Endothelial cell of hepatic sinusoid (primary cell): ENCODE measurements at regions not wholly inside any gene's neighbourhood (a gene's known extent, or its start where the extent isn't known, plus 50 kb on each side); places are given as distances from the start of the nearest gene placed in this dataset.

Source experiments
- in situ Hi-C: cut with HindIII; loops from 2 replicates; pipeline ENCODE4 v1.10.0; 2017; ENCODE audit warnings: low sequenced_read_pairs

DNA sequence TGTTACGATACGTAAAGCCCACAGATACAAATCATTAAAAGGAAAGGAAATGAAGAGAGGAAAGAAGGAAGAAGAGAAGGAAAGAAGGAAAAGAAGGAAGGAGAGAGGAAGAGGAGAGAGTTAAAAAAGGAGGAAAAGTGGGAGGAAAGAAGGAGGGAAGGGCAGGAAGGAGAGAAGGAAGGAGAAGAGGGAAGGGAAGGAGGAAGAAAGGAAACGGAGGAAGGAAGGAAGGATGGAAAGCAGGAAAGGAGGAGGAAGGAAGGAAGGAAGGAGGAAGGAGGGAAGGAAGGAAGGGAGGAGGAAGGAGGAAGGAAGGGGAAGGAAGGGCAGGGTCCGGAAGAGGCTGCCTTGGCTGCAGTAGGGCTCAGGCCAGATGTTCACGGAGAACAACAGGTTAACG, 95.2 kb downstream of the ENGASE start:
- in situ Hi-C loops = no loop called here

GRCh38 chr17:79169366-79169765, 94.7 kb downstream of the ENGASE start:
- in situ Hi-C loops = no loop called here

GRCh38 chr17:79168486-79169055, 93.9 kb downstream of the ENGASE start:
- in situ Hi-C loops = no loop called here

- in situ Hi-C loops = no loop called here
These were observed 92.9 kb downstream of the ENGASE start for GRCh38 chr17:79167486-79167885.

- in situ Hi-C loops = no loop called here
These were observed 91.3 kb downstream of the ENGASE start for GRCh38 chr17:79165756-79166473.

- in situ Hi-C loops = no loop called here
These were observed 90.5 kb downstream of the ENGASE start for GRCh38 chr17:79164913-79165695.

- in situ Hi-C loops = no loop called here
These were observed 89.8 kb downstream of the ENGASE start for GRCh38 chr17:79164408-79164807.

GRCh38 chr17:79163071-79163470, 88.4 kb downstream of the ENGASE start:
- in situ Hi-C loops = no loop called here

- in situ Hi-C loops = no loop called here
These were observed 87.7 kb downstream of the ENGASE start for GRCh38 chr17:79162012-79162963.

DNA sequence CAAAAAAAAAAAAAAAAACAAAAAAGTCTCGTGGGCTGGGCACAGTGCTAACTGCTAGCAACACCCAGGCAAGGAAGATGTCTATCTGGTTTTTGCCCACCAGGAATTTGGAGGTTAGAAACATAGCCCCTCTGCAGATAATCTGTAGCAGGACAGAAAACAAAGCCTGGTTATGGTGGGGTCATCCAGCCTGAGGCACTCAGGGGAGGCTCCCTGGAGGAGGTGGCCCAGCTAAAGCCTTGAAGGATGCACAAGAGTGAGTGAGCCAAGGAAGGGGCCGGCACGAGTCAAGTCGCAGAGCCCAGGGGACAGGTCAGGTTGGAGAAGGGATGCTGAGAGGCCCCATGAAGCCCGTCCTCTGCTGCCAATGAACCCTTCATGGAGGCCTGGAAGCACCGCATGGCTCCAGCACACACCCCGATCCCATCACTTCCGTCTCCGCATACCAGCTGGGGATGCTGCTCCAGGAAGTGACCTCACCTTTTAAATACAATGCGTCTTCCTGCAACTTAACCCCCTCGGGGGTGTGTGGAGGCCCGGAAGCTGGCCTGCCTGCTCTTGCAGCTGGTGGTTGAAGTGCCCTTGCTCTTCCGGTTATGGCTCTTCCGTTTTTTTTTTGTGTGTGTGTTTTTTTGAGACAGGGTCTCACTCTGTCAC, 86.5 kb downstream of the ENGASE start:
- in situ Hi-C loops = no loop called here

DNA sequence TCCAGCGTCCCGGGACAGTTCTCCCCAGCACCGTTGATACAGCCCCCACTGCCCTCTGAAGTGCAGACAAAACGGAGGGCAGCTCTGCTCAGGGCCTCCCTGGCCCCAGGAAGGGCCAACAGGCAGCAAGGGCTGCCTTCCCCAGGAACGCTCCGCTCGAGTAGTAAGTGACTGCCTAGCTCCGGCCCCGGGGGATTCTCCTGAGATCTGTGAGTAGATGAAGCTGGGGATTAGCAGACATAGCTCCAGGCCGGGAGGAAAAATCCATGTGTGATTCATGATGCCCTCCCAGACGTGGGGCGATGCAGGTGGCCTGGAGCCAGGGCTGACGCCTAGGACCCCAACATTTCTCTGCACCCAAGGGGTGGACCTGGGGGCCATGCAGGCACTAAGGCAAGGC, 85.3 kb downstream of the ENGASE start:
- in situ Hi-C loops = no loop called here

DNA sequence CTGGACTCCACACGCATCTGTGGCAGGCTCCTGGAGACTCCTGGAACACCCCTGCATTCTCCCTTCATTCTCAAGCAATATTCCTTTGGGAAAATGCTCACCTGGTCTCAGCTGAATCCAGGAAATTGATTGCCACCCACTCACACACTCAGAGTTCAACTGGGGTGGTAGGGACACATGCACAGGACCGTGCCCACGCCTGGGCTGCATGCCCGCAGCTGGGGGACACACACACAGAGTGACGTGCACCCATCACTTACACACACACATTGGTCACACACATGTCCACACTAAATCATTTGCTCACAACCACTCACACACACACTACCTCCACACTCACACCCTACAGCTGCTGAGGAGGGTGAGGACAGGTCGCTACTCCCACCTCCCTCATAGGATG, 84.8 kb downstream of the ENGASE start:
- in situ Hi-C loops = no loop called here

DNA sequence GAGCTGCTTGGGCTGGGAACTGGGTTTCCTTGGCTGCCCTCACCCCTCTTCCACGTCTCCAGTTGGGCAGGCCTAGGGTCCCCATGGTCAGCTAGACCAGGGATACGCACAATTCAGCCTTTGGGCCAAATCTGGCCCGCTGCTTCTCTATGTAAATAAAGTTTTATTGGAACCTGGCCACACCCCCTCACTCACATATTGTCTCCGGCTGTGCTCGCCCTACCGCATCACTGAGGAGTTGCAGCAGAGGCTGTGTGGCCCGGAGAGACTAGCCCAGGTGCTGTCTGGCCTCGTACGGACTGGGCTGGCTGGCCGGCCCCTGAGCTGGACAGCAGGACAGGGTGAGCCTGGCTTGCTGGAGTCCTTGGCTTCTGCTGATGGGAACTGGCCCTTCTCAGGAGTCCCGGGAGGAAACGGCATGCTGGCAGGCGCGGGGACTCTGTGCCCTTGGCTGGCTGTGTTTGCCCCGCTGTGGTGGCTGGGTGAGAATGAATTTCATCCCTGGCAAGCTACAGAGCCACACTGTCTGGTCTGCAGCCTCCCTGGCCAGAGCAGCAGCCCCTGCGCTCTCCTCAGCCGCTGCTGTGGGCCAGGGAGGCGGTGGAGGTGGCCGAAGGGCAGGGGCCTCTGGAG, 82.0 kb downstream of the ENGASE start:
- in situ Hi-C loops = no loop called here

GRCh38 chr17:79155701-79156100, 81.1 kb downstream of the ENGASE start:
- in situ Hi-C loops = no loop called here

DNA sequence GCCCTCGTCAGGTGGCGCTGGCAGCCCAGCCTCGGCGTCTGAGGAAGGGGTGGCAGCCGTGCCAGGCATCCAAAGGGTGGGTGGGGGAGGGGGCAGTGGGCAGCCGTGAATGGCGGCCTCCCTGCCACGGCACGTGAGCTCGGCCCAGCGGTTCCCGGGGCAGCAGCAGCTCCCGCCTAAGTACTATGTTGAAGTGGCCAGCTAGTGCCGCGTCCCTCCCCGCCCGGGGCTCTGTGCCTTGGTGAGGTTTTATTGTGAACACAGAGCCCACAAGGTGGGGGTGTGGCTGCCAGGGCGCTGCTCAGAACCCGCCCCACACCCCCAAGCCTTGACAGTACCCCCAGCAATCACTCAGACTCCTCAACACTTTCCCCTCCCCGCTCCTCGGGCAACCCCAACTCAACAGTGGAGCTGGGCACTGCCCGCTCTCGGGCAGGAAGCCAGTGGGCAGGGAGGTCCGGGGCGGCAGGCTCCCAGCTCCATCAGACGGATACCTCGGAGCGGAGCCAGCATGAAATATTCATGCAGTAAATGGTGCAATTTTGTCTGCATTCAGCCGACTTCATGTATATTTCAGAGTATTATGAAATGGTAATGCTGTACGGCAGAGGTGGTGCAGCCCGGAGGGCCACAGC, 80.4 kb downstream of the ENGASE start:
- in situ Hi-C loops = no loop called here

DNA sequence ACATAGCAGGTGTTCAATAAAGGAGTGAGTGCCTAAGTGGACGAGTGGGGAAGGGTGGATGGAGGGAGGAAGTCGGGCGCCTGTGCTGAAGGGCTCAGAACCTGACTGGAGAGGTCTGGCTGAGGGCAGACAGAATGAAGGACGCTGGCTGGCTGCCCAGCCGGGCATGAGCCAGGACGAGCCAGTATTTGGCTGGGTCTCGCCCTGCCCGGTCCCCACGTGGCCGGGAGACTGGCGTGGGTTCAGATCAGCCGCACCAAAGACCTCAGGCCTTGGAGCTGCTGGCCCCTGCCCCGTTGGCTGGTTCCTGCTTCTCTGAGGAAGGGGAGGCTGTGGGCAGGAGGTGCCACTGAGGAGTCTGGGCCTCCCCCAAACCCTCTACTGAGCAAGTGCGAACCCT, 79.8 kb downstream of the ENGASE start:
- in situ Hi-C loops = no loop called here

DNA sequence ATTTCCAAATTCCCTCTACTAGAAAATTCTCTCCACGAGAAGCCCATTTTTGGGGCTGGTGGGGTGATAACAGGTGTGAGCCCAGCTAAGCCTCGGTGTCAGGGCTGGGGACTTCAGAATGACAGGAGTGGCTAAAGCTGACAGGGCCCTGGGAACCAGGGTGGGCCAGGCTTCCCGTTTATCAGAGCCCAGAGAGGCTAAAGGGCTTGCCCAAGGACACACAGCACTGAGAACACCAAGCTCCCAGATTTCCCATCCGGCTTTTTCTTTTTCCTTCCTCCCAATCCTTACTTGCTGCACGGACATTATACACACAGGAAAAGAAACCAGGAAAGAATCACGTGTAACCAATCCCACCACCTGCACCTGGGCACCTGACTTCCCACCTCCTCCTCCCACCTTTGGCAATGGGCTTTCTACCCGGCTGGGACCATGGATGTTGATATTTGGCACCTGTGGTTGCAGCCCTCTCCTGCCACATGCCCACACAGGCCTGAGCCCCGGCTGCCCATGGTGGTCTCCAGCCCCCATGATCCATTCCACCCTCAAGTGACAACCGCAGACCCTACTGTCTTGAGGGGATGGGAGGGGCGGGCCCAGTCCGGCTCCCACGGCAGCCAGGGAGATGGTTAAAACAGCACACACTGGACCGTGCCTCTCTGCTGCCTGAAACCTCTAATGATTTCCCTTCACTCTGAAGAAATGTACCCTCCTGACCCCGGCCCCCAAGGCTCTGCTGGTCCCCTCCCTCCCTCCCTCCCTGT, 78.9 kb downstream of the ENGASE start:
- in situ Hi-C loops = no loop called here

DNA sequence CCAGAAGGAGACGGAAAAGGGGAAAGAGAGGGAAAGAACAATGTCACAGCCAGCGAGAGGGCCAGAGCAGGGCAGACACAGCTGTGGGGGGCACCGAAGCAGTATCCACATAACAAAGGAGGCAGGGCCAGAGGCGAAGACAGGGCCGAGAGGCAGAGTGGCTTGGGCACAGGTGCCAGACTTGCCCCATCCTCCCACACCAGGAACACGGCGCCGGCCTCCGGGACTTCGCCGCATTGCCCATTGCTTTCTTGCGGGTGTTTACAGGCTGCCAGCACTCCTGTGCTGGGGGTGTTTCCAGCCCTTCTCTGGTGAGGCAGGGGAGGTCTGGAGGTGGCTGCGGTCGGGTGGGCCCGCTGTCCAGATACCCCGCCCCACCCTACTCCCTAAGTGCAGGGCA, 78.0 kb downstream of the ENGASE start:
- in situ Hi-C loops = no loop called here

- in situ Hi-C loops = no loop called here
These were observed 77.5 kb downstream of the ENGASE start for GRCh38 chr17:79152110-79152509.
